ENCODE measurements at regions not wholly inside any gene's neighbourhood (a gene's known extent, or its start where the extent isn't known, plus 50 kb on each side); places are given as distances from the start of the nearest gene placed in this dataset.

- no peak overlapping the region for H3K27ac ChIP-seq
- no peak for DNase-seq (ENCODE audit: low spot score)
- H3K4me3 ChIP-seq, result no peak overlapping the region
- no peaks in the 10 kb centered on the region for H3K27me3 ChIP-seq
- no peaks in the 10 kb centered on the region for H3K9me3 ChIP-seq
- no peak for TF ChIP-seq CTCF (IDR thresholded peaks at IDR 0.05)
- peaks cover 0 to 26% of the 10 kb centered on the region in 2 donors for H3K4me1 ChIP-seq
- no peaks in the 10 kb centered on the region for H3K36me3 ChIP-seq
Measured at GRCh38 chr6:134511984-134512683, 194.2 kb upstream of the SGK1 start.

GRCh38 chr6:134510920-134511319, 193.0 kb upstream of the SGK1 start:
- Histone ChIP-seq H3K36me3 (no peaks in the 10 kb centered on the region), H3K27me3 (no peaks in the 10 kb centered on the region), H3K9me3 (no peaks in the 10 kb centered on the region), H3K27ac (no peak overlapping the region), H3K4me3 (no peak overlapping the region), H3K4me1 (peaks cover 0 to 19% of the 10 kb centered on the region in 2 donors)
- TF ChIP-seq CTCF (IDR thresholded peaks at IDR 0.05), result no peak
- DNase-seq (ENCODE audit: low spot score), result no peak

- no peak for DNase-seq (ENCODE audit: low spot score)
- no peak for TF ChIP-seq CTCF (IDR thresholded peaks at IDR 0.05)
Measured at GRCh38 chr6:134510142-134510541, 192.2 kb upstream of the SGK1 start.

GRCh38 chr6:134508862-134509498, 191.1 kb upstream of the SGK1 start:
- H3K36me3 ChIP-seq, result no peaks in the 10 kb centered on the region
- H3K4me3 ChIP-seq, result no peak overlapping the region
- TF ChIP-seq CTCF (IDR thresholded peaks at IDR 0.05), result no peak
- H3K27ac ChIP-seq, result no peak overlapping the region
- H3K9me3 ChIP-seq, result no peaks in the 10 kb centered on the region
- peaks cover 0 to 19% of the 10 kb centered on the region in 2 donors for H3K4me1 ChIP-seq
- no peak for DNase-seq (ENCODE audit: low spot score)
- H3K27me3 ChIP-seq, result no peaks in the 10 kb centered on the region

More at GRCh38 chr6:134510142-134510541, 192.2 kb upstream of the SGK1 start:
- H3K27ac ChIP-seq, result no peak overlapping the region
- no peak overlapping the region for H3K4me3 ChIP-seq
- peaks cover 0 to 19% of the 10 kb centered on the region in 2 donors for H3K4me1 ChIP-seq
- H3K9me3 ChIP-seq, result no peaks in the 10 kb centered on the region
- no peaks in the 10 kb centered on the region for H3K27me3 ChIP-seq
- H3K36me3 ChIP-seq, result no peaks in the 10 kb centered on the region

GRCh38 chr6:134506162-134506561, 188.2 kb upstream of the SGK1 start:
- no peak for TF ChIP-seq CTCF (IDR thresholded peaks at IDR 0.05)
- DNase-seq (ENCODE audit: low spot score), result no peak
- Histone ChIP-seq H3K27me3 (no peaks in the 10 kb centered on the region), H3K27ac (no peak overlapping the region), H3K4me3 (no peak overlapping the region), H3K36me3 (no peaks in the 10 kb centered on the region), H3K4me1 (peaks cover 0 to 14% of the 10 kb centered on the region in 2 donors), H3K9me3 (no peaks in the 10 kb centered on the region)
